Uterus (tissue), 2 donors: ENCODE measurements at regions not wholly inside any gene's neighbourhood (a gene's known extent, or its start where the extent isn't known, plus 50 kb on each side); places are given as distances from the start of the nearest gene placed in this dataset.

ENCODE experiments used
- CTCF ChIP-seq, 4 experiments: fragments of 200-600 bp in 2 of 4; fragments of 450-650 bp in 2 of 4; sonication (generic) in 2 of 4; IDR thresholded peaks; one replicate each; pipeline ENCODE4 v1.5.1; 2016 to 2019; ENCODE audit warnings: antibody characterized with exemption in 4 of 4, mild to moderate bottlenecking in 2 of 4, moderate library complexity in 1 of 4
- POLR2A ChIP-seq, 2 donors: fragments of 450-650 bp; IDR thresholded peaks; one replicate each; pipeline ENCODE4 v1.6.1; 2016; ENCODE audit warnings: antibody characterized with exemption in 2 of 2, mild to moderate bottlenecking in 1 of 2, moderate library complexity in 1 of 2

- TF ChIP-seq CTCF (IDR thresholded peaks at IDR 0.05) (no peak), POLR2A (IDR thresholded peaks at IDR 0.05) (no peak)
These were observed 192.3 kb downstream of the C6orf118 start for GRCh38 chr6:165117121-165117520.
